H1 (cell line): ENCODE measurements at regions not wholly inside any gene's neighbourhood (a gene's known extent, or its start where the extent isn't known, plus 50 kb on each side); places are given as distances from the start of the nearest gene placed in this dataset.

Source experiments
- BRCA1 ChIP-seq: IDR thresholded peaks from 2 replicates; pipeline ENCODE4 v1.6.1; 2012; ENCODE audit warnings: low read depth, low read length, improper control_type of control experiment
- EGR1 ChIP-seq: IDR thresholded peaks from 2 replicates; pipeline ENCODE4 v1.6.1; 2011; ENCODE audit warnings: low read depth, low read length, borderline replicate concordance
- GABPA ChIP-seq: IDR thresholded peaks from 2 replicates; pipeline ENCODE4 v1.6.1; 2011; ENCODE audit warnings: mild to moderate bottlenecking, low read length, moderate library complexity, borderline replicate concordance; ENCODE audit not compliant: insufficient read depth
- MAFK ChIP-seq: IDR thresholded peaks from 2 replicates; pipeline ENCODE4 v1.6.1; 2012; ENCODE audit warnings: low read depth, mild to moderate bottlenecking, improper control_type of control experiment, low read length
- SP1 ChIP-seq: IDR thresholded peaks from 2 replicates; pipeline ENCODE4 v1.6.1; 2011; ENCODE audit warnings: low read depth, low read length
- TAF7 ChIP-seq: optimal IDR thresholded peaks from 2 replicates; pipeline ENCODE3; 2011; ENCODE audit warnings: low read depth, mild to moderate bottlenecking, inconsistent platforms, low read length, moderate library complexity, borderline replicate concordance
- TF ChIP-seq, protein P1 (sequence below): IDR thresholded peaks from 2 replicates; pipeline ENCODE4 v1.6.1; 2011; ENCODE audit warnings: low read depth, mild to moderate bottlenecking, low read length; ENCODE audit not compliant: insufficient read depth

DNA sequence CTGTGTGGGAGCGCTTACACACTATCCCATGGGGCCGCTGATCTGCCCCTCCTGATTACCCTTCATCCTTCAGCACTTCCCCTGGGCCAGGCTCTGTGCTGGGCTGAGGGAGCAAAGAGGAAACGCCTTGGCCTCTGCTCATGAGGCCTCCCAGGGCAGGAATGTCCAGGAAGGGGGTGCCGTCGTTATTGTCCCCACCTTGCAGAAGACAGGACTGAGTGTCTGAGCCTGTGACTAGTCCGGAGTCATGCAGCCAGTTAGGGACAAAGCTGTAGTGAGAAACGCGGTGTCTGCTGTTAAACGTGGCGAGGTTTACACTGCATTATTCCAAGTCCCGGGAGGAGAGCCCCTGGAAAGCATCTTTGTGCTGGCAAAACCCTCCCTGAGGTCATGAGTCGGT, 160.0 kb downstream of the TRIM29 start (continued):
- TF ChIP-seq MAFK (no peak), BRCA1 (no peak), EGR1 (no peak), SP1 (no peak), GABPA (no peak), TAF7 (no peak)
- TF ChIP-seq, protein P1, sequence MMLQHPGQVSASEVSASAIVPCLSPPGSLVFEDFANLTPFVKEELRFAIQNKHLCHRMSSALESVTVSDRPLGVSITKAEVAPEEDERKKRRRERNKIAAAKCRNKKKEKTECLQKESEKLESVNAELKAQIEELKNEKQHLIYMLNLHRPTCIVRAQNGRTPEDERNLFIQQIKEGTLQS, result no peak
